ENCODE measurements at regions not wholly inside any gene's neighbourhood (a gene's known extent, or its start where the extent isn't known, plus 50 kb on each side); places are given as distances from the start of the nearest gene placed in this dataset.

DNA sequence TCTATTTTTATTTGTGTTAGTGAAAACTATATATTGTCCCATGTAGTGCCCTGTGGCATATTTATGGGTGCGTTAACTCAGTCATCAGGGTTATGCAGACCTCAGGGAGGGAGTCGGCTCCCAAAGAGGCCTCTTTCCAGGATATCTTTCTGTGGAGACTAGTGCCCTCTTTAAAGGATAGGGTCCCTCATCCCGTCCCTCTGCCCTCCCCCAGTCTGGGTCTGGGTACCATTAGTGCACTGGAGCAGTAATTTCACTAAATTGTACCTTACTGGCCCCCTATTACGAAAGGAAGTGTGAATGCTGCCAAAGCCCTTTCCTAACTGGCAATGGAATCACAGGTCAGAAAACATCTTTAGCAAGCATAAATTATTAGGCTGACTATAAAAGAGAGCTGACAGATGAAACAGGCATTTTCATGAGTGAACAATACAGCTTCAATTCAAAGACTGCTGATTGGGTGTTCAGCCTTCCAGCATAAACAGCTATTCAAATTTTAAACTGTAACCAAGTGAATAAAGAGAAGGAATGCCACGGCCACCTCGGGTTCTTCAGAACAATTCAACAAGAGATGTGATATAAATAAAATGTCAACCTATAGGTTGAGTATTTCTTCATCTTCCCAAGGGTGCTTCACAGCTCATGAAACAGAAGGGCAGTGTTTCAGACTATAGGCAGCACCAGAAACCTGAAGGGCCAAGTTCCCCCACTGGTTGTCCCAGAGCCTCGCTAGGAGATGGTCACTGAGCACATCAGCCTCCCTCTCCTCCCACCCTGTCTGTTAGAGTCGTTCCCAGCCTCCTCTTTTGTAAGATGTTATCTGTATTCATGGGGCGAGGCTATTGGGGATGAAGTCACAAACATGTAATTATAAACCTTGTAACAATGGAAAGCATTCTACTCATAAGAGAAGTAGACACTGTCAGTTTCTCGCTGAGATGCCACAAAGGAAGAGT is 318.7 kb downstream of the TMEM161B start:
- DNase-seq (ENCODE audit: low spot score): peak; percentile 1

DNA sequence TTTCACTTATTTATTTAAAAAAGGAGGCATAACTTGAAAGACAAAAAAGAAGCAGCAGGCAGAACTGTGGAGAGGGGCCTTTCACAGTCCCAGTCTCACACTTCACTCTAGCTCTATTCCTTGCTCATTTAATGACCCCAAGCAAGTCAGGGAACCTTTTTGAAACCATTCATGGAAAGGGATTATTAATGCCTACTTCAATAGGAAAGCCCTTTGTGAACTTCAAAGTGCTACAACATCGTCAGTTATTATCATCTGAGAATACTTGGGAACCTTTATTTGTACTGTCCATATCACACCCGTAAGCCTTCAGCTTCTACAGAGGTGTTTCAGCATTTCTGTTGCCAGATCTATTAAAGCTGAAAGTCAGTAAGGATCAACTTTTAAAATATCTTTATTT is 320.2 kb downstream of the TMEM161B start:
- DNase-seq (ENCODE audit: low spot score): no peak

DNA sequence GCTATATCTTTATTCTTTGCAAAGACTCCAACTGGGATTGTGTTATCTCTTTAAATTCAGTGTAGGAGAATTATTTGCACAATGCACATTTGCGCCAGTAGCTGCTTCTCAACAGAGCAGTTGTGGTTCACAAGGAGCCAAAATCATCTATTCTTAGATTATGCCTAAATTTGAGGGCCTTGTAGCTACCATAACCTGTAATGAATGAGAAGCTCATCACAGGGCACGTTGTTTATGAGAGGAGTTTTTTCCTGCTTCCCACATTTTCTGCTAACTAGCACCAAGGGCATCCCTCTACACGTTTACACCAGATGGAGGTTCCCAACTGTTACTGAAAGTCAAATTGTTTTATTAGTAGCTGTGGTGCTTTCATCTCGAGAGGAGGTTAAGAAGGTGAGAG is 322.4 kb downstream of the TMEM161B start:
- no peak for DNase-seq (ENCODE audit: low spot score)

DNA sequence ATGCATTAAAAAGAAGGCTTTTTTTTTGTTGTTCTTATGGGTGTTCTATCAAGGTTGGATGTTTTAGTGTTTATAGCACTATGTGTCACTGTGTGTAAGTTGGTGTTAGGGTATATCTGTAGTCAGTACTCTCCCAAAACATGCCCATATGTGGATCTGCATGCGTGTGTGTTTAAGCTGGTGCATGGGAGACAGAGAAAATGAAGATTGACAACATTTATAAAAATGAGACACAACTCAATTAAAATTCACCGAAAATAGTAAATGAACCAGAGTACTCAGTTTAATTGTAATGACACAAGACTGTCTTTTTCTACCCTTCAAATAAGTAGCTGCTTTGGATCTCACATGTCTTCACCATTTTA is 323.4 kb downstream of the TMEM161B start:
- DNase-seq (ENCODE audit: low spot score): no peak

DNA sequence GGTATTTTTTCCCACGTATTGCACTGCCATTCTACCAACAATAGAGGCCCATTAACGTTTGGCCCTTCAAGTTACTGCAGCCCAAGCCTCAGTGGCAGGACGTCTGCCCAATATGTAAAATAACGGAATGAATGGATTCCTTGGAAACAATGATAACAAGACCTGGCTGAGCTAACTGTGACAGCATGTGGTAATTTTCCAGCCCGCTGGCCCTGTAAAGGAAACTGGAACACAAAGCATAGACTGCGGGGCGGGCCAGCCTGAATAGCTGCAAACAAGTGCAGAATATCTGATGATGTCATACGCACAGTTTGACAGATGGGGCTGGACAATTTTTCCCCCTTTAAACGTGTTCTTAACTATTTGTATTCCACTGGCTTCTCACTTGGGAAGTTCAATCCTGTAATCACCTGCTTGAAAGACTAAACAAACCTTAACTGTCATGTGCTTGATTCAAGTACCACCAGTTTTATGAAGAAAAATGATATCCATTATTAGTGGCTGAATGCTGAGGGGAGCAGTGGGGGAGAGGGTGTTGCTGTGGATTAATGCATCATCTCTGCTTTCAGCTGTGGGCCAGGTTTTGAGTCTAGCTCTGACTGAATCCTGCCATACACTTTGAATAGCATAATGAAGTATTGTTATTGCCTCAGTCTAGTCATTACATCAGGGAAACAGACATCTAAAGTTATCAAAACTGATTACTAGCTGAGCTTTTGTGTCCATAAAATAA is 323.9 kb downstream of the TMEM161B start:
- DNase-seq (ENCODE audit: low spot score): no peak

DNA sequence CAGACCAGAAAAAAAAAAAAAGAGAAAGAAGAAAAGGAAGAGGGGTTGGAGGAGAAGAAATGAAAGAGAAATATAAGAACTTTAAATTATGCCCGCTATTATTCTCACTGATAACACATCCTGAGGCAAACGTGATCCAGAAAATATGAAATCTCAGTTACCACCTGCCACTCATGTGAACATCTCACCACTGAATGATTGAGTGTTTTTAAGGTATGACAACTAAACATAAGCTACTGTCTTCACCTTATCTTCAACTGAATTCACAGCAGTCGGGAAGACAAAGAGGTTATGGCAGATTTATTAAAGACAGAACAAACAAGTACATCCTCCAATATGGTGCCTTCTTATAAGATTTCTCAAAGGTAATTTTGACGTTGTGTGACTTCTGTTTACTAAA is 327.9 kb downstream of the TMEM161B start:
- DNase-seq (ENCODE audit: low spot score): no peak

DNA sequence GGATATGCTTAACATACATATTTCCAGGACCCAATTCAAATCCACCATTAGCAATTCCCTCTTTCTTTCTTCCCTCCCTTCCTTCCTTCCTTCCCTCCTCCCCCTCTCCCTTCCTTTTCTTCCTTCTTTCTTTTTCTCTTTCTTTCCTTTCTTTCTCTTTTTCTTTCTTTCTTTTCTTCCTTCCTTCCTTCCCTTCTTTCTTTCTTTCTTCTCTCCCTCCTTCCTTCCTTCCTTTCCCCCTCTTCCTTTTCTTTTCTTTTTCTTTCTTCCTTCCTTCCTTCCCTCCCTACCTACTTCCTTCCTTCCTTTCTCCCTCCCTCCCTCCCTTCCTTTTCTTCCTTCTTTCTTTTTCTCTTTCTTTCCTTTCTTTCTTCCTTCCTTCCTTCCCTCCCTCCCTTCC is 332.0 kb downstream of the TMEM161B start:
- DNase-seq (ENCODE audit: low spot score): no peak

DNA sequence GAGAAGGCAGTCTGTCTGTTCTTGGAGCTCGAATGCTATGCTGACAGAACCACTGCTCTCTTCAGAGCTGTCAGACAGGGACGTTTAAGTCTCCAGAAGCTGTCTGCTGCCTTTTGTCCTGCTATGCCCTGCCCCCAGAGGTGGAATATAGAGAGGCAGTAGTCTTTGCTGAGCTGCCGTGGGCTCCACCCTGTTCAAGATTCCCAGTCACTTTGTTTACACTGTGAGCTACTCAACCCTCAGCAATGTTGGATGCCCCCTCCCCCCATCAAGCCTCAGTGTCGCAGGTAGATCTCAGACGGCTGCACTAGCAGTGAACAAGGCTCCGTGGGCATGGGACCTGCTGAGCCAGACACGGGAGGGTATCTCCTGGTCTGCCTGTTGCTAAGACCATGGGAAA is 344.2 kb downstream of the TMEM161B start:
- peak; percentile 10 for DNase-seq (ENCODE audit: low spot score)

DNA sequence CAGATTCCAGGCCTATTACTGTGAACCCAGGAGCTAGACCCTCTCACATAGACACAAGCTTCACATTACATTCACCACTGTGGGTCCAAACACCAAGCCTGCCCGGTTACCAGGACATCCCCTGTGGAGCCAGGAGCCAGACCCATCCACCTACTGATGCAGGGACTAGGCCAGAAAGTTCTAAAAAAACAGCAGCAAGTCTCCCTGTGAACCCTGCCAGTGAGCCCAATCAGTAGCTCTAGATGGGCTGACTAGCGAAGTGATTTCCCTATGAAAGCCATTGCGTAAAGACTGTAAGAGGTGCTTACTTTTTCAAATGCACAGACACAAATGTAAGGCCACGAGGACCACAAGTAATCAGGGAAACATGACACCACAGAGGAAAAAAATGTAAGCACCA is 352.3 kb downstream of the TMEM161B start:
- DNase-seq (ENCODE audit: low spot score): no peak

DNA sequence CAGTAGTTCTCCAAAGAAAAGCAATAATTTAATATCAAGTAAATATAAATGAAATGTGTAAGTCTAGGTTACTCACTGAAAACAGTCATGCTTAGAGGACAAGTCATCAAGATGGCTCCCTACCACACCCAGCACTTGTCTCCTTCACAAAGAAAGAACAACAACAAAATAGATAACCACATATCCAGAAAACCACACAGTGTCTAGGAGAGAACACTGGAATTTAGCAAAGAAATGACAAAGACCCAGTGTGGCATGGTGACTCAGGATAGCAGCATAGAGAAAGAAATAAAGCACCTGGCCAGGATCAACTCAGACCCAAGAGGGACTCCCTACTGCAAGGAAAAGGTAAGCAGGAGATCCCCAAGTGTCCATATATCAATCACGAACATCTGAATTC is 356.2 kb downstream of the TMEM161B start:
- no peak for DNase-seq (ENCODE audit: low spot score)

DNA sequence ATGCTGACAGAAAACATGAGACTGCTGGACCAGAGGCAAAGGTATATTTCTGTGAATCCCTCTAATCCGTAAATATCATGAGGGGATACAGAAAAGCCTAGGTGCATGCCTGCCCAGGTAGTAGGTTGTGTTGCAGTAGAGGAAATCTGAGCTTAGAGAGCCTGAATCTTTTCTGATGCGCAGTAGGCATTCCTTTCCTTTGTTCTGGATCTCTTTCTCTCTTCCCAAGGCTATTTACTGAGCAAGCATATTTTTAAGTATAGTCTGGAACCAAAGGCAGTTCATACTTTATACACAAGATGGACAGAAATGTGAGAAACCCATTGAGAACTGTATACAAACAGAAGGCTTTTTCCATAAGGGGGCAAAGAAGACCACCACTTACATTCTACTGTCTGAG is 359.3 kb downstream of the TMEM161B start:
- DNase-seq (ENCODE audit: low spot score): no peak

DNA sequence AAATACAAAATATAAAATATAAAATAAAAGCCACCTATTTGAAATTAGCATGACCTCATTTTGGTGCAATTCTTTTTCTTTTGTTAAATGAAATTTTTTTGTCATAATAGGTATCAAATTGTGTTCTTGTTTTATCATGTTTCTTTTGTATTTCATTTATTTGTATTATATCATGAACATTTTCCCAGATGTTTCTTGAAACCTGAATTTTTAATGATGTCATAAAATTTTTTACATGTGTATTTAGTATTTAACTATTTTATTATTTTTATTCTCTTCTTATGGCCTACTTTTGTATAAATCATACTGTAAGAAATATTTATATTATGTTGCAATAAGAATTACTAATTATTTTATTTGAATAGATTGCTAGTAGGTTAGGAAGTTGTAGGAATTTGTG is 361.7 kb downstream of the TMEM161B start:
- no peak for DNase-seq (ENCODE audit: low spot score)

DNA sequence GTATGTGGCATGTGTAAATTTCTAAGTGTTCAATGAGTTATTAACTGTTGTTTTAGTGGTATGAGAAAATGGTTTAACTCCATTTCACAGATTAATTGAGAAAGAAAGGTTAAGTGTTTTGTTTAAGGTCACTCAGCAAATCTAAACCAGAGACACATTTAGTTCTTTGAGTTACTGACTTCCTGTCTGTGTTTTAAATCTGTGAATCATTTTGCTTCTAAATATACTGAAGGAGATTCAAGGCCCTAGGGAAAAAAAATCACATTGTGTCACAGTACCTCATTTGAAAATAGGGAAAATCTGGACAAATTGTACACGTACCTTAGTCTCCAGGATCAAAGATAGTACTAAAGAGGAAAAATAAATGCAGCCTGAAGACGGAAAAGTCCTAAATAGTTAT is 368.2 kb downstream of the TMEM161B start:
- DNase-seq (ENCODE audit: low spot score): no peak

DNA sequence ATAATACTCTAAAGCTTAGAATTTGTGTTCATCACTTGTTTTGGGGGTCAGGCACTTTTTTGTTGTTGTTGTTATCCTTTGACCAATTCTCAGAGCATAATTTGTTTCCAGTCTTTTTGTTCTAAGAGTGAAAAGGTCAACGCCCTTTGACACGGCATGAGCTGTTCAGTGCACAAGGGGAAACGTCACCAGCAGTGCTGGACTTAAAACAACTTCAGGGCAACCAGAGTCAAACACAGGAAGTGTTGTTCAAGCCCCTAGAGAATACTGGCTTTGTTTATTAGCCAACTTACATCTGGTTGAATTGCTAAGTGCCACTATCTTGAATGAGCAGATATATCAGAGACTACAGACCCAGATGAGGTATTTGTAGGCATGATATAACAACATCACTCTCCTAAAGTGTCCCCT is 368.9 kb downstream of the TMEM161B start:
- DNase-seq (ENCODE audit: low spot score): no peak

DNA sequence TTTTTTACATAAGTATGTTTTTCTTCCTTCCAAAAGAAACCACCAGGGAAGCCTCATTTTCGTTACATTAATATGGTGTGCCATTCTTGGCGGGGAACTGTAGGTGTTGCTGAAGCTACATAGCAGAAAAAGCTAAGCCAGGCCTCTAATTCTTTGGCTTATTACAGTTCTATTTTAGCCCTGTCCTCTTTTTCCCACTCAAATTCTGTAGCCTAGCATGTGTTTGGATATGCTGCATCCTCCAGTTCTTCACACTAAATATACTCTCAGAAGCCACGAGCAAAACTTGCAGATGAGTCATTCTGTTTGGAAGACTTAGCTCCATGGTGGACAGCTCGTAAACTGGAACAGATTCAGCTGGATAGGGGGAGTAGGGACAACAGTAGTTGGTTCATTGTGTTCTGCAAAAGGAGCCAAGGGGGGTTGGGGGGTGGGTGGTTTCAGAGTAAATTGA is 369.4 kb downstream of the TMEM161B start:
- DNase-seq (ENCODE audit: low spot score): no peak

DNA sequence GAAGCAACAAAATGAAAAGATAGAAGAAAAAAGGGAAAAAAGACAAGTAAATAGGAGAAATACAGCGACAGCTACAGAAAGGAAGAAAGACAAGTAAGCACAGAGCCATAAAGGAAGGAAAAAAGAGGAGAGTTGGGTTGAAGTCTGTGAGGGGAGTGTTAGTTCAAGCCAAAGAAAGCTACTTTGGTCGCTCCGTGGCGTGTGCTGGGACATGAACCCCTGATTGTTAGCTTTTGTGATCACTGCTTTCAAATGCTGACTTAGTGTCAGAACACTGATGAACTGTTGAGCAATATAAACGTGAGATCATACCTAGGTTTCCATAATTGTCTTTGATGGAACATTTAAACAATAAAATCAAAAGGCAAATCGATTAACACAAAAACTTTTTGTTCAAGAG is 370.1 kb downstream of the TMEM161B start:
- no peak for DNase-seq (ENCODE audit: low spot score)

DNA sequence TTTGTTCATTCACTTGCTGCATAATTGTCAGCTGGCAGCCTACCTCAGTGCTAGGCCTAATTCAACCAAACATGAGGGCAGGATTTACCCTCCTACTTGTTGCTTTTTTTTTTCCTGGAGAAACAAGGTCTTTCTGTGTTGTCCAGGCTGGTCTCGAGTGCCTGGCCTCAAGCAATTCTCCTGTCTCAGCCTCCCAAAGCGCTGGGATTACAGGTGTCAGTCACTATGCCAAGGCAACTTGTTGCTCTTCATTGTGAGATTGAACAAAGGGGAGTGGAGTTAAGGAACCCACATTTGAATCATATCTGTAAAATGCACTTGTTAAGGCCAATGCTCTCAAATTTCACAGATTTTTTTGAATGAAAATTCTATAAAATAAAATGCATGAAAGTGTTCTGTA is 380.5 kb downstream of the TMEM161B start:
- no peak for DNase-seq (ENCODE audit: low spot score)

DNA sequence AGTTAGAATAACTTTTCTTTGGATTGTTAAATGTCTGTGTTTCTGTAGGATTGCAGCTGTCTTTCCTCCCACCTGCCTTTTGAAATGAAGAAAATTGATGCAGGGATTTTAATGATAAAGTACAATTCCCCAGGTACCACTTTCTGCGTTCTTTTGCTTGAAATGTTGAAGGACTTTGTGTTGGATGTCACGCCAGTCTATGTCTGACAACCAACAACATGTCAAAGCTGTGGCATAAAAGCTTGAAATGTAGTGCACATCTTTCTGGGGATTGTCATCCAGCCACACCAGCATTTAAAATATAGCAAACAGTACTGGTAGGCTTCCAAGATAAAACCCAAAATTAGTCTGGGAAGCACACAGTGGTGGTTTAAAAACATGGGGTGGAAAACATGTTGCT is 381.4 kb downstream of the TMEM161B start:
- DNase-seq (ENCODE audit: low spot score): no peak

DNA sequence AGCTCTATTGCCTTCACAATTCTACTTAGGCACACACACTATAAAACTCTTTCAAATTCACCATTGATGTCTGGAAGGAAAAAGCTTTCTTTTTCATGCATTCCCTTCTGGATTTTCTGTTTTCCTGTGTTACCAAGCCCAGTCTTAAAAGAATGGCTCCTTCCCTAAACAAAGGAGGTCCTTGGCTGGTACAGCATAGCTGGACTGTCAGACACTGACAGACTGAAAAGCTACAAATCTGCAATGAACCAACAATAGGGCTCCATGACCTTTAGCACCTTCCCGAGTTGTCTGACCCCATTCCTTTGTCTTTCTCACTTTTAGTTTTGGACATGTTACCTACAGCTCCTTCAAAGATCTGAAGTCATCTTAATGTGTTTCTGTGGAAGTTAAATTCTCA is 382.5 kb downstream of the TMEM161B start:
- no peak for DNase-seq (ENCODE audit: low spot score)

DNA sequence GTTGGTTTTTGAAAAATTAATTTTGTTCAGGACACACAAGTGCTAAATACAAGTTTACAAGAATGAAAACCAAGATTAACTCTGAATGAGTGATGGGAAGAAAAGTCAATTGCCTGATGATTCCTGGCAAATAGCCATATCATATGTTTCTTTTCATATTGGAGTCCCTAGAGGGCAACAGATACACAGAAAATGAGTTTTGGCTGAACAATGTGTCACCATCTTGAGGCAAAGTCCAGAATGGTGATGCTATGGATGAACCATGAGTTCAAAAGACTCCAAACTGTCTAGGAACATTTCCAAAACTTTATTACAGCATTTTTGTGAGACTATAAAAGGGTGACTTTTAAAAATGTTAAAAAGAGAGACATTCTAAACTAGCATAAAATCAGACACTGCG is 382.9 kb downstream of the TMEM161B start:
- peak; percentile 11 for DNase-seq (ENCODE audit: low spot score)

DNA sequence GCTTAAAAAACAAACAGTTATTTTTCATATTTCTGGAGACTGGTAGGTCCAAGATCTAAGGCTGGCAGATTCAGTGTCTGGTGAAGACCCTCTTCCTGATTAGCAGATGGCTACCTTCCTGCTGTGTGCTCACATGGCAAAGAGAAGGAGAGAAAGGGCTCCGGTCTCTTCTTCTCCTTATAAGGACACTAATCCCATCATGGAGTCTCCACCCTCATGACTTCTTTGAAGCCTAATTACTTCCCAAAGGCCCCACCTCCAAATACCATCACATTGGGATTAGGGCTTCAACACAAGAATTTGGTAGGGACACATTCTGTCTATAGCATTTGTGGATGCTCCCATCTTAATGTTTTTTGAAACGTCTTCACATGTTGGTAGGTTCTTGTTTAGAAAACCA is 391.1 kb downstream of the TMEM161B start:
- no peak for DNase-seq (ENCODE audit: low spot score)

DNA sequence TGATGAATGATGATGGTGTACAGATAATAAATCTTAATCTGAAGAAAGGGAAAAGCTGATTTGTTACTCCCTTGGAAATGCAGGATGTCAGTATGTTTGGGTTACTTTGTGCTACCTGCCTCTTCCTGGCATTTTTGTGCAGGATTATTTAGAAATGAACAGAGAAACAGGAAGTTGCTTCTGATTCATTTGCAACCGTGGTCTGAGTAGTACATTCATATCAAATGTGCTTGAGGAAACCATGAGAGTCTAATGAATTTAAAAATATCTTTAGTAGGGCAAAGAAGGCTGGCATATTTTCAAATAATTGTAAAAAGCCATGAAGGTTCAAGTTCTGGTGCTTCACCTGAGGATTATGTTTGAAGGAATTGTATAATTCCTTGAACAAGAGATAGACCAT is 391.6 kb downstream of the TMEM161B start:
- DNase-seq (ENCODE audit: low spot score): no peak

DNA sequence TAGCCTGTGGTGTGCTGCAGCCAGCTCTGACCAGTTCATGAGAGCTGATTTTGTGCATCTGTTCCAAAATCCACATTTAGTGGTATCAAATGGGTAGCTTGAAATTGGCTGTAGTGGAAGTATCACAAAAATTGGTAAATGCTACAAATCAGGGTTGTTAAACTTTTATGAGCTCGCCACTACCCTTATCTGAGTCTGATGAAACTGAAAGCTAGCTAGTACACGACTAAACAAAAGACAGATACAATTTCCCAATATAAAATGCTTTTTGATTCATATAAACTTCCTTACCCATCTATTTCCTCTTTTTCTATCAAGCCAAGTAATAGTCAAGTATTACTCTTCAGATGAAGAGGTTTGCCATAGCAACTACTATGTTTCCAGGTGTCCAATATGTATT is 392.0 kb downstream of the TMEM161B start:
- DNase-seq (ENCODE audit: low spot score): no peak

Measured in SW480 (cell line).